HL-60 (cell line): ENCODE measurements at regions not wholly inside any gene's neighbourhood (a gene's known extent, or its start where the extent isn't known, plus 50 kb on each side); places are given as distances from the start of the nearest gene placed in this dataset.

ENCODE experiments used
- DNase-seq, 2 experiments: peaks; one replicate each; pipeline ENCODE4 v3.0.0-alpha.2; 2010 to 2020; ENCODE audit warnings: low read depth in 1 of 2, low spot score in 1 of 2
- H3K27ac ChIP-seq: fragments of 250-450 bp; sonication (Bioruptor Pico); replicated peaks from 2 replicates; pipeline ENCODE4 v1.5.1; 2020; ENCODE audit warnings: mild to moderate bottlenecking, moderate library complexity
- H3K27me3 ChIP-seq: fragments of 250-450 bp; sonication (Bioruptor Pico); 2 replicates; pipeline ENCODE4 v1.5.1; 2021; ENCODE audit warnings: mild to moderate bottlenecking, moderate library complexity; ENCODE audit not compliant: insufficient read depth, poor library complexity, severe bottlenecking
- H3K4me3 ChIP-seq: replicated peaks from 2 replicates; pipeline ENCODE4 v1.5.1; 2011; ENCODE audit warnings: mild to moderate bottlenecking, control low read depth, low read length; ENCODE audit not compliant: insufficient read depth
- CTCF ChIP-seq: IDR thresholded peaks from one replicate; pipeline ENCODE4 v1.5.1; 2011; ENCODE audit warnings: low read length, control low read depth, inconsistent platforms; ENCODE audit not compliant: insufficient read depth
- GABPA ChIP-seq: IDR thresholded peaks from 2 replicates; pipeline ENCODE4 v1.6.1; 2012; ENCODE audit warnings: low read depth
- POLR2AphosphoS5 ChIP-seq: IDR thresholded peaks from 2 replicates; pipeline ENCODE4 v1.6.1; 2012; ENCODE audit warnings: low read depth
- REST ChIP-seq: IDR thresholded peaks from 2 replicates; pipeline ENCODE4 v1.6.1; 2012; ENCODE audit warnings: low read depth; ENCODE audit not compliant: insufficient replicate concordance
- SPI1 ChIP-seq: IDR thresholded peaks from 2 replicates; pipeline ENCODE4 v1.6.1; 2012; ENCODE audit warnings: low read depth, mild to moderate bottlenecking, borderline replicate concordance

DNA sequence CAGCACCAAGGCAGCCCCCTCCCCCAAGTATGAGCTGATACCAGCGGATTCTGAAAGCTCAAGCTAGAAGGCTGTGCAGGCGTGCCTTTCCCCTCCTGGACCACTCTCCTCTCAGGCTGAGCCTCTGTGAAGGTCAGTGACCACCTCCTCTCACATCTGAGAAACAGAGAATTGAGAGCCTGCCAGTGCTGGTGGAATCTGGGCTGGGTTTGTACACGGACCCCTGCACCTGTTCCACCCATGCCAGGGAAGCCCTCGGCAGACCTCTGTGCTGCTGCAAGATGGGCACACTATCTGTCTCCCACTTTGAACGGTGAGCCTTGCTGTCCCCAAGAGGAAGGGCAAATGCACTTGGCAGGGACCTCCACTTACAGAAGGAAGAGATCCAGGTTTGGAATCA lies 54.7 kb upstream of the SDK2 start:
- no peak for DNase-seq
- no peaks in the 10 kb centered on the region for H3K27me3 ChIP-seq

GRCh38 chr17:73701701-73702100 lies 57.5 kb upstream of the SDK2 start:
- Histone ChIP-seq H3K27ac (no peak overlapping the region), H3K4me3 (no peak overlapping the region), H3K27me3 (no peaks in the 10 kb centered on the region)
- DNase-seq: no peak
- TF ChIP-seq POLR2AphosphoS5 (no peak), CTCF (no peak), GABPA (no peak), SPI1 (no peak), REST (no peak)

More for the DNA sequence above, 54.7 kb upstream of the SDK2 start:
- Histone ChIP-seq H3K27ac (no peak overlapping the region), H3K4me3 (no peak overlapping the region)
- TF ChIP-seq CTCF (no peak), POLR2AphosphoS5 (no peak), SPI1 (no peak), REST (no peak), GABPA (no peak)

DNA sequence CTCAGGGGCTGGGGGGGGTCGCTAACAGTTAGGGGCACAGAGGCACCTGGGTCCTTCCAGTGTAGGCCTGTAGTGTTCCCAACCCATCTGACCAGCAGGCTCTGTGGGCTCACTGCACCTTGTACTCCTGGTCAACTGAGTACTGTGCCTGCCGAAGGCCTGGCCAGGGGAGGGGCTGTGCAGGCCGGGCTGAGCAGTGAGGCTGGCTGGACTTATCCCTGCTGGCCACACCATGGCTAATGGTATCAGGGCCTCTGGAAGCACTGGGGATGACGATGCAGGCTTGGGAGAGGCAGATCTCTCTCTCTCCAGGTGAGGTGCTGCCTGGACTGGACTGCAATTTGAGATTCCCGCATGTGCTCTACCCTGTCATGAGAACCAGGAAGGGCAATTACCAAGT lies 58.9 kb upstream of the SDK2 start:
- no peak for TF ChIP-seq SPI1
- no peak for TF ChIP-seq POLR2AphosphoS5
- no peak for TF ChIP-seq CTCF
- no peak for TF ChIP-seq REST
- no peak for TF ChIP-seq GABPA
- DNase-seq: no peak
- H3K27me3 ChIP-seq: no peaks in the 10 kb centered on the region
- no peak overlapping the region for H3K4me3 ChIP-seq
- no peak overlapping the region for H3K27ac ChIP-seq
